ENCODE measurements at regions not wholly inside any gene's neighbourhood (a gene's known extent, or its start where the extent isn't known, plus 50 kb on each side); places are given as distances from the start of the nearest gene placed in this dataset.

DNA sequence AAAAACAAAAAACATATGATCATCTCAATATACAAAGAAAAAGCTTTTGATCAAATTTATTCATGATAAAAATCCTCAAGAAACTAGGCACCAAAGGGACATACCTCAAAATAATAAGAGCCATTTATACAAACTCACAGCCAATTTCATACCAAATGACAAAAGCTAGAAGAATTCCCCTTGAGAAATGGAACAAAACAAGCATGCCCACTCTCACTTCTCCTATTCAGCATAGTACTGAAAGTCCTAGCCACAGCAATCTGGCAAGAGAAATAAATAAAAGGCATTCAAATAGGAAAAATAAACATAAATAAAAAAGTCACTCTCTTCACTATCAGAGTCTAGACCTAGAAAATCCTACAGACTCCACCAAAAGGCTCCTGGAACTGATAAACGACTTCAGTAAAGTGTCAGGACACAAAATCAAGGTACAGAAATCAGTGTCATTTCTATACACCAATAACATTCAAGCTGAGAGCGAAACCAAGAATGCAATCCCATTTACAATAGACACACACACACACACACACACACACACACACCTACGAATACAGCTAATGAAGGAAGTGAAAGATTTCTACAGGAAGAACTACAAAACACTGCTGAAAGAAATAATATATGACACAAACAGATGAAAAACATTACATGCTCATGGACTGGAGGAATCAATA lies 1486.2 kb upstream of the SEL1L start:
- H3K9me3 ChIP-seq: no peaks in the 10 kb centered on the region
- no peak overlapping the region for H3K4me3 ChIP-seq (replicated peaks in 1 of 3)
- intact Hi-C loops (cut with DNase I): no loop called here
- no peaks in the 10 kb centered on the region for H3K27me3 ChIP-seq
- H3K27ac ChIP-seq: no peak overlapping the region
- DNase-seq: no peak
- no peaks in the 10 kb centered on the region for H3K36me3 ChIP-seq
- WGBS, 2 donors: 82 to 84% methylated on average over 3 of the region's 3 CpGs
- H3K4me1 ChIP-seq: no peaks in the 10 kb centered on the region
- TF ChIP-seq POLR2A (IDR thresholded peaks at IDR 0.05): no peak
- no peak for TF ChIP-seq CTCF (IDR thresholded peaks at IDR 0.05)

DNA sequence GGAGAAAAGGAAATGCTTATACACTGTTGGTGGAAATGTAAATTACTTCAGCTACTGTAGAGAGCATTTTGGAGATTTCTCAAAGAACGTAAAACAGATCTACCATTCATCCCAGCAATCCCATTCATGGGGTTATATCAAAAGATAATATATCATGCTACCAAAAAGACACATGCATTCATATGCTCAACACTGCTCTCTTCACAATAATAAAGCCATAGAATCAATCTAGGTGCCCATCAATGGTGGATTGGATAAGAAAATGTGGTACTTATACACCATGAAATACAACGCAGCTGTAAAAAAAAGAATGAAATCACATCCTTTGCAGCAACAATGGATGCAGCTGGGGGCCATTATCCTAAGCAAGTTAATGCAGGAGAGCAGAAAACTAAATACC lies 1487.7 kb upstream of the SEL1L start:
- no peak for TF ChIP-seq POLR2A (IDR thresholded peaks at IDR 0.05)
- TF ChIP-seq CTCF (IDR thresholded peaks at IDR 0.05): no peak
- intact Hi-C loops (cut with DNase I): no loop called here

DNA sequence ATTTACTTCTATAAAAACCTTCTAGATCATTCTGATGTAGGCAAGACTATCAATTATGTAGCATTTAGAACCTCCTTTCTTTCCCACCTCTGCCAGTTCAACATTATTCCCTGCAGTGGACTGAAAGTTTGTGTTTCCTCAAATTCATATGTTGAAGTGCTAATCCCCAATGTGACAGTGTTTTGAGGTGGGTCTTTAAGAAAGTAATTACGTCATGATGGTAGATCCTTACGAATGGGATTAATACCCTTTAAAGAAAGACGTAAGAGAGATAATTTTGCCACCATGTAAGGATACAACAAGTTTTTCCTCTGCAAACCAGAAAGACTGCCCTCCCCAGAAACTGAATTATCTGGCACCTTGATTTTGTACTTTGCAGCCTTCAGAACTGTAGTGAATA lies 1489.7 kb upstream of the SEL1L start:
- H3K27ac ChIP-seq: no peak overlapping the region
- no peak for DNase-seq
- TF ChIP-seq CTCF (IDR thresholded peaks at IDR 0.05): no peak
- TF ChIP-seq POLR2A (IDR thresholded peaks at IDR 0.05): no peak
- intact Hi-C loops (cut with DNase I): no loop called here
- H3K27me3 ChIP-seq: no peaks in the 10 kb centered on the region
- no peaks in the 10 kb centered on the region for H3K4me1 ChIP-seq
- no peaks in the 10 kb centered on the region for H3K36me3 ChIP-seq
- no peak overlapping the region for H3K4me3 ChIP-seq (replicated peaks in 1 of 3)
- 91 to 93% methylated on average over 3 of the region's 3 CpGs for WGBS, 2 donors
- H3K9me3 ChIP-seq: no peaks in the 10 kb centered on the region

More for the DNA sequence above, 1487.7 kb upstream of the SEL1L start:
- Histone ChIP-seq H3K9me3 (no peaks in the 10 kb centered on the region), H3K4me1 (no peaks in the 10 kb centered on the region), H3K27me3 (no peaks in the 10 kb centered on the region), H3K4me3 (replicated peaks in 1 of 3) (no peak overlapping the region), H3K36me3 (no peaks in the 10 kb centered on the region), H3K27ac (no peak overlapping the region)
- 88 to 93% methylated on average over 2 of the region's 2 CpGs for WGBS, 2 donors
- no peak for DNase-seq

DNA sequence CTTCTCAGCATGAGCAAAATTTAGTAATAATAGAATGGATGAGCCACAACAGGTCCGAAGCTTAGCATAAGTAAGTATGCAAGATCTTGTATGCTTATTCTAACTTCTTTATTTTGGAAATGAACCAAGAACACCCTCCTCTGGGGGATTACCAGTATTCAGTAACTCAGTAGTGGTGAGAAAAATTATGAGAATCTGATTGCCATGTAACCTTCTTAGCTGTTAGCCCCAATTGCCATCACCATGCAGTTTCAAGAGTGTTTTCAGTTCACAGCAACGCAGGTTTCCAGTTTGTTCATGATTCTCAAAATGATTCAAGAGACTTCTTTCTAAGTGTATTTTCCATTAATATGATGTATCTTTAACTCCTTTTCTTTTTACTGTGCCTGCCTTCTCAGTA lies 1507.6 kb upstream of the SEL1L start:
- TF ChIP-seq CTCF (IDR thresholded peaks at IDR 0.05): no peak
- TF ChIP-seq POLR2A (IDR thresholded peaks at IDR 0.05): no peak
- Histone ChIP-seq H3K4me1 (no peaks in the 10 kb centered on the region), H3K27me3 (no peaks in the 10 kb centered on the region), H3K27ac (no peak overlapping the region), H3K4me3 (replicated peaks in 1 of 3) (no peak overlapping the region), H3K36me3 (no peaks in the 10 kb centered on the region), H3K9me3 (no peaks in the 10 kb centered on the region)
- 69 to 85% methylated on average over 2 of the region's 2 CpGs for WGBS, 2 donors
- intact Hi-C loops (cut with DNase I): no loop called here
- no peak for DNase-seq

DNA sequence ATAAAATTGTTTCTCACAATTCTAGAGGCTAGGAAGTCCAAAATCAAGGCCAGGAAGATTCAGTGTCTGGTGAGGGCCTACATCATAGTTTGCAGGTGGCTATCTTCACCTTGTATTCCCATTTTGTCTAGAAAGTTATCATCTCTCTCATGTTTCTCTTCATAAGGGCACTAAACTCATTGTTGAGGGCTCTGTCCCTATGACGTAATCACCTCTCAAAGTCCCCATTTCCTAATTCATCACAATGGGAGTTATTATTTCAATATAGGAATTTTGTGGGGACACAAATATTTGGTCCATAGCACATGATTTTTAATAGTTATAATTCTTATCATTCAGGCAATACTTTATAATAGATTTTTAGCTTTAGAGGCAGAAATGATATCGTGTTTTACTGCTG lies 1509.2 kb upstream of the SEL1L start:
- WGBS, 2 donors: 90 to 93% methylated on average over 2 of the region's 2 CpGs
- intact Hi-C loops (cut with DNase I): no loop called here
- Histone ChIP-seq H3K9me3 (no peaks in the 10 kb centered on the region), H3K36me3 (no peaks in the 10 kb centered on the region), H3K27me3 (no peaks in the 10 kb centered on the region), H3K4me3 (replicated peaks in 1 of 3) (no peak overlapping the region), H3K27ac (no peak overlapping the region), H3K4me1 (no peaks in the 10 kb centered on the region)
- no peak for DNase-seq
- no peak for TF ChIP-seq POLR2A (IDR thresholded peaks at IDR 0.05)
- no peak for TF ChIP-seq CTCF (IDR thresholded peaks at IDR 0.05)
